Vagina (tissue), 2 donors: ENCODE measurements at regions not wholly inside any gene's neighbourhood (a gene's known extent, or its start where the extent isn't known, plus 50 kb on each side); places are given as distances from the start of the nearest gene placed in this dataset.

ENCODE experiments used
- DNase-seq, 2 donors: peaks; one replicate each; pipeline ENCODE4 v3.0.0-alpha.2; 2017; ENCODE audit errors: extremely low spot score in 2 of 2
- H3K27ac ChIP-seq: fragments of 200-600 bp; sonication (generic); one replicate; pipeline ENCODE4 v1.5.1; 2019
- H3K27me3 ChIP-seq: fragments of 200-600 bp; sonication (generic); one replicate; pipeline ENCODE4 v1.5.1; 2019
- H3K36me3 ChIP-seq, 2 donors: fragments of 200-600 bp; sonication (generic); one replicate each; pipeline ENCODE4 v1.5.1; 2017 to 2019
- H3K4me1 ChIP-seq: fragments of 200-600 bp; sonication (generic); one replicate; pipeline ENCODE4 v1.5.1; 2019
- H3K4me3 ChIP-seq, 2 donors: fragments of 200-600 bp; sonication (generic); 1 replicate in 1 of 2; 2 replicates in 1 of 2; pipeline ENCODE4 v1.5.1; 2016 to 2019
- H3K9me3 ChIP-seq: fragments of 200-600 bp; sonication (generic); one replicate; pipeline ENCODE4 v1.5.1; 2019
- CTCF ChIP-seq, 3 experiments: fragments of 450-650 bp in 2 of 3; fragments of 200-600 bp in 1 of 3; sonication (generic) in 1 of 3; IDR thresholded peaks; one replicate each; pipeline ENCODE4 v1.5.1; 2017 to 2019; ENCODE audit warnings: antibody characterized with exemption in 3 of 3, mild to moderate bottlenecking in 2 of 3, moderate library complexity in 2 of 3
- POLR2A ChIP-seq, 2 donors: fragments of 450-650 bp; IDR thresholded peaks; one replicate each; pipeline ENCODE4 v1.6.1; 2017; ENCODE audit warnings: antibody characterized with exemption in 2 of 2, mild to moderate bottlenecking in 2 of 2, moderate library complexity in 2 of 2
- POLR2AphosphoS5 ChIP-seq, 2 donors: sonication (generic); formaldehyde crosslinking; IDR thresholded peaks; one replicate each; pipeline ENCODE4 v1.9.0; 2017; ENCODE audit warnings: antibody characterized with exemption in 2 of 2, mild to moderate bottlenecking in 2 of 2, low read depth in 1 of 2; ENCODE audit not compliant: insufficient read depth in 1 of 2
- intact Hi-C: fragments of 100-400 bp; cut with DNase I; formaldehyde crosslinking; loops from one replicate; pipeline ENCODE4 v1.15.1; 2023

GRCh38 chr3:16084887-16085286, 89.6 kb upstream of the GALNT15 start:
- Histone ChIP-seq H3K4me1 (peaks cover 14% of the 10 kb centered on the region), H3K36me3 (no peaks in the 10 kb centered on the region), H3K4me3 (no peak overlapping the region), H3K27me3 (no peaks in the 10 kb centered on the region), H3K27ac (no peak overlapping the region), H3K9me3 (no peaks in the 10 kb centered on the region)
- intact Hi-C loops = no loop called here
- no peak for TF ChIP-seq CTCF (IDR thresholded peaks at IDR 0.05)
- no peak for TF ChIP-seq POLR2A (IDR thresholded peaks at IDR 0.05)
- DNase-seq = no peak

GRCh38 chr3:16085410-16085809, 89.1 kb upstream of the GALNT15 start:
- Histone ChIP-seq H3K9me3 (no peaks in the 10 kb centered on the region), H3K4me3 (no peak overlapping the region), H3K4me1 (peaks cover 17% of the 10 kb centered on the region), H3K27ac (peak overlapping the region; percentile 36), H3K36me3 (no peaks in the 10 kb centered on the region), H3K27me3 (no peaks in the 10 kb centered on the region)
- no peak for DNase-seq
- TF ChIP-seq POLR2A (IDR thresholded peaks at IDR 0.05) (no peak), CTCF (IDR thresholded peaks at IDR 0.05) (no peak), POLR2AphosphoS5 (IDR thresholded peaks at IDR 0.05; ENCODE audit: insufficient read depth in 1 of 2, low read depth in 1 of 2) (no peak)
- intact Hi-C loops = no loop called here

- Histone ChIP-seq H3K36me3 (no peaks in the 10 kb centered on the region), H3K9me3 (no peaks in the 10 kb centered on the region), H3K4me3 (no peak overlapping the region), H3K27ac (peak overlapping the region; percentile 36), H3K4me1 (peaks cover 23% of the 10 kb centered on the region), H3K27me3 (no peaks in the 10 kb centered on the region)
- intact Hi-C loops = no loop called here
- TF ChIP-seq POLR2A (IDR thresholded peaks at IDR 0.05) = no peak
- peak in 1 of 2 donors; percentile 62 for TF ChIP-seq POLR2AphosphoS5 (IDR thresholded peaks at IDR 0.05; ENCODE audit: insufficient read depth in 1 of 2, low read depth in 1 of 2)
- DNase-seq = no peak
Measured at GRCh38 chr3:16085884-16086608, 88.4 kb upstream of the GALNT15 start.

GRCh38 chr3:16086690-16087089, 87.8 kb upstream of the GALNT15 start:
- H3K27ac ChIP-seq = no peak overlapping the region

GRCh38 chr3:16088496-16088895, 86.0 kb upstream of the GALNT15 start:
- intact Hi-C loops = no loop called here
- Histone ChIP-seq H3K4me1 (peaks cover 23% of the 10 kb centered on the region), H3K9me3 (no peaks in the 10 kb centered on the region), H3K27me3 (no peaks in the 10 kb centered on the region), H3K36me3 (no peaks in the 10 kb centered on the region), H3K4me3 (no peak overlapping the region), H3K27ac (no peak overlapping the region)
- no peak for DNase-seq
- TF ChIP-seq CTCF (IDR thresholded peaks at IDR 0.05) = no peak
- TF ChIP-seq POLR2A (IDR thresholded peaks at IDR 0.05) = no peak
- no peak for TF ChIP-seq POLR2AphosphoS5 (IDR thresholded peaks at IDR 0.05; ENCODE audit: insufficient read depth in 1 of 2, low read depth in 1 of 2)

More at GRCh38 chr3:16086690-16087089, 87.8 kb upstream of the GALNT15 start:
- Histone ChIP-seq H3K4me1 (peaks cover 23% of the 10 kb centered on the region), H3K27me3 (no peaks in the 10 kb centered on the region), H3K9me3 (no peaks in the 10 kb centered on the region), H3K4me3 (no peak overlapping the region), H3K36me3 (no peaks in the 10 kb centered on the region)
- no peak for DNase-seq
- intact Hi-C loops = no loop called here
- TF ChIP-seq POLR2AphosphoS5 (IDR thresholded peaks at IDR 0.05; ENCODE audit: insufficient read depth in 1 of 2, low read depth in 1 of 2) (no peak), POLR2A (IDR thresholded peaks at IDR 0.05) (no peak), CTCF (IDR thresholded peaks at IDR 0.05) (no peak)
